ENCODE measurements at regions not wholly inside any gene's neighbourhood (a gene's known extent, or its start where the extent isn't known, plus 50 kb on each side); places are given as distances from the start of the nearest gene placed in this dataset.

GRCh38 chr2:83565181-83565580, 893.9 kb downstream of the SUCLG1 start:
- no peak for DNase-seq (ENCODE audit: low spot score)

- no peak for DNase-seq (ENCODE audit: low spot score)
Measured at GRCh38 chr2:83561592-83561991, 897.5 kb downstream of the SUCLG1 start.

- DNase-seq (ENCODE audit: low spot score), result no peak
Measured at GRCh38 chr2:83536556-83536955, 922.5 kb downstream of the SUCLG1 start.

GRCh38 chr2:83534416-83534815, 924.7 kb downstream of the SUCLG1 start:
- DNase-seq (ENCODE audit: low spot score), result no peak

- no peak for DNase-seq (ENCODE audit: low spot score)
Measured at GRCh38 chr2:83531206-83531826, 927.8 kb downstream of the SUCLG1 start.

- no peak for DNase-seq (ENCODE audit: low spot score)
Measured at GRCh38 chr2:83528767-83529166, 930.3 kb downstream of the SUCLG1 start.

- no peak for DNase-seq (ENCODE audit: low spot score)
Measured at GRCh38 chr2:83522891-83523493, 936.1 kb downstream of the SUCLG1 start.

- DNase-seq (ENCODE audit: low spot score), result no peak
Measured at GRCh38 chr2:83517727-83518368, 941.2 kb downstream of the SUCLG1 start.

GRCh38 chr2:83516503-83516902, 942.6 kb downstream of the SUCLG1 start:
- DNase-seq (ENCODE audit: low spot score), result no peak

- no peak for DNase-seq (ENCODE audit: low spot score)
Measured at GRCh38 chr2:83487451-83487850, 971.6 kb downstream of the SUCLG1 start.

- no peak for DNase-seq (ENCODE audit: low spot score)
Measured at GRCh38 chr2:83481436-83481835, 977.6 kb downstream of the SUCLG1 start.

- no peak for DNase-seq (ENCODE audit: low spot score)
Measured at GRCh38 chr2:83478037-83478436, 981.0 kb downstream of the SUCLG1 start.

GRCh38 chr2:83475371-83475770, 983.7 kb downstream of the SUCLG1 start:
- DNase-seq (ENCODE audit: low spot score), result no peak

- no peak for DNase-seq (ENCODE audit: low spot score)
Measured at GRCh38 chr2:83471655-83472054, 987.4 kb downstream of the SUCLG1 start.

GRCh38 chr2:83470928-83471327, 988.2 kb downstream of the SUCLG1 start:
- no peak for DNase-seq (ENCODE audit: low spot score)

- no peak for DNase-seq (ENCODE audit: low spot score)
Measured at GRCh38 chr2:83464444-83464843, 994.6 kb downstream of the SUCLG1 start.

- no peak for DNase-seq (ENCODE audit: low spot score)
Measured at GRCh38 chr2:83462881-83463280, 996.2 kb downstream of the SUCLG1 start.

GRCh38 chr2:83461135-83461534, 997.9 kb downstream of the SUCLG1 start:
- DNase-seq (ENCODE audit: low spot score), result no peak

GRCh38 chr2:83459456-83459855, 999.6 kb downstream of the SUCLG1 start:
- no peak for DNase-seq (ENCODE audit: low spot score)

GRCh38 chr2:83435989-83436388, 1023.1 kb downstream of the SUCLG1 start:
- no peak for DNase-seq (ENCODE audit: low spot score)

GRCh38 chr2:83420993-83421392, 1038.1 kb downstream of the SUCLG1 start:
- DNase-seq (ENCODE audit: low spot score), result no peak

- DNase-seq (ENCODE audit: low spot score), result no peak
Measured at GRCh38 chr2:83394134-83394904, 1064.8 kb downstream of the SUCLG1 start.

GRCh38 chr2:83388804-83389203, 1070.3 kb downstream of the SUCLG1 start:
- DNase-seq (ENCODE audit: low spot score), result no peak

All from germinal center (tissue), 1 donor.